ELF-1 (cell line): ENCODE measurements at regions not wholly inside any gene's neighbourhood (a gene's known extent, or its start where the extent isn't known, plus 50 kb on each side); places are given as distances from the start of the nearest gene placed in this dataset.
"Not testable (repeated sequence)": the region's sequence is repeated elsewhere in the genome, so short reads cannot be mapped to it uniquely, and the experiment has no call there.

Experiments
- DNase-seq: peaks from one replicate; pipeline ENCODE4 v3.0.0-alpha.2; 2016; ENCODE audit warnings: low read depth, low spot score

DNA sequence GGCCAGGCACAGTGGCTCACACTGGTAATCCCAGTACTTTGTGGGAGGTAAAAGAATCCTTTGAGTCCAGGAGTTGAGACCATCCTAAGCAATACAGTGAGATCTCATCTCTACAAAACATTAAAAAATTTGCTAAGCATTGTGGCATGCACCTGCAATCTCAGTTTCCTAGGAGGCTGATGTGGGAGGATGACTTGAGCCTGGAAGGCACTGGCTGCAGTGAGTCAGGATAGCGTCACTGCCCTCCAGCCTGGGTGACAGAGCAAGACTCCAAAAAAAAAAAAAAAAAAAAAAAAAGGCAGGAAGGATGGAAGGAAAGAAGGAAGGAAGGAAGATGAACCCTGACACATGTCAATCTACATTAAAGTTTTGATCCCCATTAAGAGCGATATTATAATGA is 1452.2 kb upstream of the ACO1 start:
- DNase-seq = no peak

- no peak for DNase-seq
Measured at GRCh38 chr9:30935730-30936129, 1448.7 kb upstream of the ACO1 start.

DNA sequence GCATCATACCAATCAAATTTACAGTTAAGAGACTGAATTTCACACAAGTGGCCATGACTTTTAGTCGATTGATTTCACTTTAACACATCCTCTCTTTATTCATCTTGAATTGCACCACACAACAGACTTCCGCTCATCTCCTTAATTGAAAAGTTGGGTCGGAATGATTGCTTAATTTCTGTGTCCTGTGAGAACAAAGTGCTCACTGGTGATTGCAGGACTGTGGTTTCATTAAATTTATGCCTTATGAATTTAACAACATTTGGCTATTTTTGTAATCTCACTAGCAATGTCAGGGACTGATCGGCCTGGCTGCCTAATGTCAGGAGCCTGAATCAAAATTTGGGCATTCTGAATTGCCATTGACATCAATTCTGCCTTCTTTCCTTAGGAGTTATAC is 1447.3 kb upstream of the ACO1 start:
- no peak for DNase-seq

- DNase-seq = not testable (repeated sequence)
Measured at GRCh38 chr9:30942852-30943251, 1441.6 kb upstream of the ACO1 start.

DNA sequence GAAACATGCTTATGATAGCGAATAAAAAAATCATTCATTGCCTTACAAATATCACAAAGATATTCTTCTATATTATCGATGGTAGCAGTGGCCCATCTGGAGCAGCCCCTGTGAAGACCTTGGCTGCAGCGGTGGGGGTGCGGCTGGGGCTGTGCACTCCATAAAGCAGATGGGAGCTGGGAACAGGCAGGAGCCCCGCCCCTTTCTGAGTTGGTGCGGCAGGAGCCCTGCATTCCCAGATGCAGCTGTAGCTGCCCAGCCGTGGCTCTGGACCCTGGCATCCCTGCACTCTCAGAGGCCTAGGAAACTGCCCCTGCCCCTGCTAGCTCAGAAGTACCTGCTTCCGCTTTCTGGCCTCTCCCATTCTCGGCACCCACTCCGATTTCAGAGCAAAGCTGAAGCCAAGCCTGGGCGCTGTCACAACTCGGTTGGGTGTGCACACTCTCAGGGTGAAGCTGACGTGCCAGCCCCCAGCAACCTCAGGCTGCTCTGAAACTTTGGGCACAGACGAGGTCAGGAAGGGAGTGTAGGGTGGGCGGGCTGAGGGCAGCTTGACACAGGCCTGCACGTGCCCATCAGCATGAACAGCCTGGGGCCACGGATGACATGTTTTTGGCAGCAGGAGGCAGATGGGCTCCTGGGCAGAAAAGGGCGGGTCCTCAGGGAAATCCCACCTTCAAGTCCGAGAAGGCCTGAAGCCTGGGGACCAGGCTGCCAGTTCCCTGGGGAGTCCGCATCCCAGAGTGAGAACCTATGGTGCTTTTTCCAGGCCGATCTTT is 1440.8 kb upstream of the ACO1 start:
- DNase-seq = peak; percentile 23

DNA sequence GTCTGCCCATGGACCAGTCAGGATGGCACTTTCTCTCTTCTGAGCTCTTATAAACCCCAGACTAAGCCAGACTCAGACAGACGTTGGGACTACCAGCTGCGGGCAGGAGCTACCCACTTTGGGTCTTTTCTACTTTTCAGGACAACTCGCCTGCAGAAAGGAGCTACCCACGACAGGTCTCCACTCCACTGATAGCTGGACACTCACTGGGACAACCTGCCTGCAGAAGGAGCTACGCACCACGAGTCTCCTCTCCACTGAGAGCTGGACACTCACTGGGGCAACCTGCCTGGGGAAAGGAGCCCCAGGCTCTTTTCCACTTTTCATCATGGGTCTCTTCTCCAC is 1440.2 kb upstream of the ACO1 start:
- no peak for DNase-seq

DNA sequence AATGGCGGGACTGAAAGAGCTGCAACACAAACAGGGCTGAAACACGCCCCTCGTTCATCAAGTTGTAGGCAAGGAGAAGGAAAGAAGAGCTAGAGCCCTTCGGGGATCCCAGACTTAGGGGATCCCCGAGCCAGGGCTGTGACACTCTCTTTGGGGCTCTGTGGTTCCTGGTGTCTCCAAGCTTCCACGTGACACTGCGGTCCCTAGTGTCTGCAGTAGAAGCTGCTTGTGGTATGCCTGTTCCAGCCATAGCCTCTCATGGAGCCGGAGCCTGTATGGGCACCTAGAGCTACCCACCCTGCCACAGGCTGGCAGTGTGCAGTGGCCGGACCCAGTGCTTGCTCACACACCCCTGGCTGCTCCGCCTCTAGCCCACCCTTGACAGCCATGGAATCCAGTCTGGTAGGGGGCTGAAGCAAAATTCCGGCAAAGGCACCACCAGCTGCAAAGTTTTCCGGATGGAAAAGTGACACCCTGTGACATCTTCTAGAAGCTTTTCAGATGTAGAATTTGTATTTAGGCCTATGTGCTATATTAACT is 1439.6 kb upstream of the ACO1 start:
- no peak for DNase-seq

GRCh38 chr9:30964332-30964731 is 1420.1 kb upstream of the ACO1 start:
- no peak for DNase-seq

DNA sequence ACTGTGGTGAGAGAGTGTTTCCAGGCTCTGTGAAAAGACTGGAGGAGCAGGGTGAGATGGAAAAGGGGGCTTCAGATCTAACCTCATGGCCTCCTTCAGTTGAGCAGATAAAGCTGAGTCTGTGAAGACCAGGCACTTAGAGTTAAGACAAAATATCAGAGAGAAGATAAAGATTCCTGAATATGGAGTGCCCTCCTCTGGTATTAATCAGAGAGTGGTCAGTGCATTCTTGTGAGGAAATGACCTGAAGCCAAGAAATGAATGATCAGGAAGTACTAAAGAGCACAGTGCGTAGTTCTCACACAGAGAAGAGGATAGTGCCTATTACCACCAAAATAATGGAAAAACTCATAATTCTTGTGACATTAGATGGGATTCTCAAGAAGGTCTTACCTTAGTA is 1417.0 kb upstream of the ACO1 start:
- no peak for DNase-seq

DNA sequence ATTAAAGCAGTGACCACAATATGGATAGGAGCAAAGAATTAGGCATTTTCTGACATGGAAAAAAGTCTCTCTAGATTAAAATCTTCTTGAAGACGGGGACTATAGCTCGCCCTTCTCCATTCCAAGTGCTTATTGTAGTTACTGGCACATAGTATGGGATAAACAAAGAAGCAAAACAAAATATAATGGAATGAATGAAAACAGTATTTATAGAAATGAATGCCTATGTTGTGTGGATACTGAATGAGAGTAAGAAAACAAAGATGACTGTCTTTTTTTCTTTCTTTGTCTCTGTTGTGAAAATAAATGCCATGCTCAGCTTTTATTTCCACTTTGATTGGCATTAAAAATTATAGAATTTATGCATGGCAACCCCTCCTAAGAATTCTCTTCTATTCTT is 1414.3 kb upstream of the ACO1 start:
- DNase-seq = no peak

- DNase-seq = no peak
Measured at GRCh38 chr9:30970812-30971211, 1413.6 kb upstream of the ACO1 start.

DNA sequence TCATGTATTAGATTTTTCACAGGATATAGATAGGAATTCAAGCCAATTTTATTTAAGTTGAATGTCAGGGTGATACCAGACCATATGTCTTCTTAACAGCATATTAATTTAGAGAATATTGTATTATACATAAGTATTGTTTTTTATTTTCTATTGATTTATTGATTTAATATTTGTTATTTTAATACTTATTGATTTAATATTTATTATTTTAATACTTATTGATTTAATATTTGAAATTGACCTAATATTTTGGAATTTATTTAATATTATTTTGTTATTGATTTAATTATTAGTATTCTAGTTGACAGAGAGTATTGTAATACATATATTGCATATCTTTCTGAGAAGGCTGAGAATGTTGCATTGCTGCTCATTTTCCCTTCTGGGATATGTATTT is 1411.8 kb upstream of the ACO1 start:
- no peak for DNase-seq

- DNase-seq = peak; percentile 52
Measured at GRCh38 chr9:30977965-30978364, 1406.5 kb upstream of the ACO1 start.

DNA sequence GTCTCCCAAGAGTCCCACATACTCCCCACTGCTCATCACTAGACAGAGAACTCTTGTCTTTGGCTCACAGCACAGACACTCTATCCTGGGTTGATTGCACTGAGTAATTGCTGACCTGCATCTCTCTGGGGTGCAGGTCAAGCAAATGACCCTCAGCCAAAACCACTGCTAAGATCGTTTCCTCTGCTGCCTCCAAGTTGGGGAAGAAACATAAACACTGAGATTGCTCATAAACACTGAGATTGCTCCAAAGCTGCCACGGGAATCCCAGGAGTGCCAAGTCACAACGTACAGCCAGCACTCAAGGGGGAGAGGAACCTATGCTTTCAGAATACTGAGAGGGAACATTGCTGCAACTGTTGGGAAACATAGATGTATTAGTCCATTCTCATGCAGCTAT is 1402.1 kb upstream of the ACO1 start:
- DNase-seq = no peak

DNA sequence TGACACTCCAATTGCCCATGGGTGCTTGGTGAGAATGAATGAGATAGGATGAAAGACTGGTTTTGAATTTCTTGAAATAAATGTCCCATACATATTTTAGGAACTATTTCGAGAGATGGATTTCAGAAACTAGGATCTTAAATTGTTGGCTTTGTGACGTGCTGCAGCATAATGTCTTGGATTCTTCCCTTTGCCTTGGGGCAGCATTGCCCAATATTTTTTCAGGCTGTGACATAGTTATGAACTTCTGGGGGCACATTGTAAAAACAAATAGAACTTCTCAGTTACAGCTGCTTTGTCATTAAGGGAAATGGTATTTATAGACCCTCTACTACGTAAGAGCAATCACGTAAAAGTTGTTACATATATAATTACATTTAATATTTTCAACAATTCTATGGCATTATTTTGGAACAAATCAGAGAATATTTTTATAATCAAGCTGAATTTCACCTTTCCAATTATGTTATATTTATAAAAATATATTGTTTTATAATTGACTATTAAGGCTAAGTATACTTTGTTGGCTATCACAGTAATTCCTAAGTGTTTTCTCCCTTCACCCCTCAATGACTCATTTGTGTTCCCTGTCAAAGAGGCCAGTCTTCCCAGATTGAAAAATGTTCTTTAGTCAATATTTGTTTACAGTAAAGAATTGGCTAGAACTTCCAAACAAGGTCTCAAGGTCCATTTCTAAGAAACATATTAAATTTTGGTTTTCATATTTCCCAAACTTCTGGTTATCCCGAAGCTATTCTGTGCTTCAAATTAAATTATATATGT is 1388.3 kb upstream of the ACO1 start:
- DNase-seq = no peak

- DNase-seq = no peak
Measured at GRCh38 chr9:30996761-30997160, 1387.7 kb upstream of the ACO1 start.

DNA sequence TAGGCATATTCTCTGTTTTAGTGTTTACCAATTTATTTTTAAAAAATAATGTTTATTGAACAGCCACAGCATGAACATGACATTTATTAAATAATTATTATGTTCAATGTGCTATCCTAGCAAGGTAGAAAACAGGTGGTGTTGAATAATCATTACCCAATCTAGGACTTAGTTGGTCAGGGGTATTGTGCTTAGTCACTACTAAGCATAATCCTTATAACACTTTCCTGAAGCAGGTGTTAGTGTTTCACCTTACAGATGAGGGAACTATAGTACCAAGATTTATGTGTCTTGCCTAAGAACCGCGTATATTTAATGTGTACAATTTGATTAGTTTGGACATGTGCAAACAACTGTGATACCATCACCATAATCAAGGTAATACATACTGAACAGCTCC is 1387.2 kb upstream of the ACO1 start:
- no peak for DNase-seq

DNA sequence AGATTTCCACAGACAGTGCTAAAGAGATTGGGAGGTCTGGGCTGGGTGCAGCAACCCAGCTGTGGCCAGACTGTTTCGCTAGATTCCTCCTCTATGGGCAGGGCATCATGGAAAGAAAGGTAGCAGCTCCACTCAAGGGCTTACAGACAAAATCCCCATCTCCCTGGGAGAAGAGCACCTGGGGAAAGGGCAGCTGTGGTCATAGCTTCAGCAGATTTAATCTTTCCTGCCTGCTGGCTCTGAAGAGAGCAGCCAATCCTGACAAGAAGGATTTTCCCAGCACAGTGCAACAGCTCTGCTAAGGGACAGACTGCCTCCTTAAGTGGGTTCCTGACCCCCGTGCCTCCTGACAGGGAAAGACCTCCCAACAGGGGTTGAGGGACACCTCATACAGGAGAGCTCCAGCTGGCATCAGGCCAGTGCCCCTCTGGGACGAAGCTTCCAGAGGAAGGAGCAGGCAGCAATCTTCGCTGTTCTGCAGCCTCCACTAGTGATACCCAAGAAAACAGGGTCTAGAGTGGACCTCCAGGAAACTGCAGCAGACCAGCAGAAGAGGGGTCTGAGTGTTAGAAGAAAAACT is 1379.3 kb upstream of the ACO1 start:
- DNase-seq = no peak

DNA sequence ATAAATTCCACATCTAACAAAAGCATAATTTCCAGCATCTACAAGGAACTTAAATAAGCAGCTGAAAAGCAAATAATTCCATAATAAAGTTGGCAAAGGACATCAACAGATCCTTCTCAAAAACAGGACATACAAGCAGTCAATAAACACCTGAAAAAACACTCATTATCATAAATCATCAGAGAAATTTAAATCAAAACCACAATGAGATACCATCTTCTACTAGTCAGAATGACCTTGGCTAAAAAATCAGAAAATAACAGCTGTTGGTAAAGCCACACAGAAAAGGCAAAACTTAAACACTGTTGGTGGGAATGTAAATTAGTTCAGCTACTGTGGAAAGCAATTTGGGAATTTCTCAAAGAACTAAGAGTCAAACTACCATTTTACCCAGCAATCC is 1371.1 kb upstream of the ACO1 start:
- DNase-seq = no peak

- DNase-seq = no peak
Measured at GRCh38 chr9:31023847-31024246, 1360.6 kb upstream of the ACO1 start.

DNA sequence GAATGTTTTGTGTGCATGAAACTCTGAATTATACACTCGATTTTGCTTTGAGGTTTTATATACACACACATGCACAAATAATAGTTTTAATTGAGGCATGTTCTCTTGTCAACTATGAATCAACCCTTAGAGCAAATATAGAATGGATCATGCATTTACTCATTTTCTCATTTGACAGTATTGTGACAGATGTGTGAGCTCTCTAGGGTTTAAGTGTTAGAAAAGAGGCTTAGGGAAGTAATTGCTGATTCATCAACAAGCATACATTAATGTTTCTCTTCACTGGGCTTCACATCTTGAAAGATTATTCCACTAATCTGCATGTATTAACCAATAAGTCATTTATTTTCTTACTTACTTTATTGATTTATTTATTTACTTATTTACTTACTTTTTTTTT is 1356.8 kb upstream of the ACO1 start:
- DNase-seq = no peak

GRCh38 chr9:31028137-31028536 is 1356.3 kb upstream of the ACO1 start:
- DNase-seq = no peak

- DNase-seq = peak; percentile 15
Measured at GRCh38 chr9:31030741-31031202, 1353.7 kb upstream of the ACO1 start.
